Cerebellar cortex (tissue), 1 donor: ENCODE measurements at regions not wholly inside any gene's neighbourhood (a gene's known extent, or its start where the extent isn't known, plus 50 kb on each side); places are given as distances from the start of the nearest gene placed in this dataset.
A peak's percentile ranks its signal among the peaks of the same experiment; 100 is the strongest.
"Not testable (repeated sequence)": the region's sequence is repeated elsewhere in the genome, so short reads cannot be mapped to it uniquely, and the experiment has no call there.

Experiments used
- DNase-seq: peaks from one replicate; pipeline ENCODE4 v3.0.0-alpha.2; 2015; ENCODE audit warnings: low spot score

- not testable (repeated sequence) for DNase-seq
Measured at GRCh38 chr11:71126401-71126800, 126.0 kb downstream of the SHANK2 start.

DNA sequence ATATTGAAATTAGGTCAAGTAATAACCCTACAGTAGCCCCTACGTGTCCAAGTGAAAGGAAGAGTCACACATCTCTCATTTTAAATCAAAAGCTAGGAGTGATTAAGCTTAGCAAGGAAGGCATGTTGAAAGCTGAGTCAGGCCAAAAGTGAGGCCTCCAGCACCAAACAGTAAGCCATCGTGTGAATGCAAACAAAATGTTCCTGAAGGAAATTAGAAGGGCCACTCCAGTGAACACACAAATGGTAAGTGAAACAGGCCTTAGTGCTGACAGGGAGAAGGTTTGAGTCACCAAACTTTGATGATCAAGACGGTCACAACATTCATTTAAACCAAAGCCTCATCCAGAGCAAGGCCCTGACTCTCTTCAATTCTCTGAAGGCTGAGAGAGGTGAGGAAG, 127.2 kb downstream of the SHANK2 start:
- DNase-seq = no peak

- no peak for DNase-seq
Measured at GRCh38 chr11:71124127-71124526, 128.2 kb downstream of the SHANK2 start.

GRCh38 chr11:71120471-71120896, 131.9 kb downstream of the SHANK2 start:
- DNase-seq = peak; percentile 5

- DNase-seq = no peak
Measured at GRCh38 chr11:71119656-71120269, 132.6 kb downstream of the SHANK2 start.

DNA sequence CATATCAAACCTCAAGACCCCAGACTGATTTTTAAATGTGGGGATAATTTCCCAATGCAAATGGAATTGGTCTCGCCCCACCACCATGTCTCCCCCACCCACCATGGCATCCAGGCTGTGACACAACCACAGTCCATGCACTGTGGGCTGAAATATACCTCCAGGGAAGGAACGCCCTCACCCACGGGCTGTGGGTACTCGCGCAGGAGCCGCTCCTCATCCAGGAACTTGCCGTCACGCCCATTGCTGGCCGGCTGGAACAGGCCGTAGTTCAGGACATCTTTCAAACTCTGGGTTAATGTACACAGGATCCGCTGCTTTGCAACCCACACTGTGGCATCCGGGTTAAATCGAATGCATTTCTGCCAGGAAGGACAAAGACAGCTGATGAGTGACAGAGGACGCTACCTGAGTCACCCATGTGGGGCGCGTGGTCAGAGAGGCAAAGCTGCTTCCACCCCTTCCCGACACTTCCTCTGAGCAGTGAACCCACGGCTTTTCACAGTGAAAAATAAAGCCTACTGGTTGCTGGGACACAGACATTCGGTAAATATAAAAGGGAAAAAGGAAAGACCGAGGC, 133.6 kb downstream of the SHANK2 start:
- DNase-seq = no peak

DNA sequence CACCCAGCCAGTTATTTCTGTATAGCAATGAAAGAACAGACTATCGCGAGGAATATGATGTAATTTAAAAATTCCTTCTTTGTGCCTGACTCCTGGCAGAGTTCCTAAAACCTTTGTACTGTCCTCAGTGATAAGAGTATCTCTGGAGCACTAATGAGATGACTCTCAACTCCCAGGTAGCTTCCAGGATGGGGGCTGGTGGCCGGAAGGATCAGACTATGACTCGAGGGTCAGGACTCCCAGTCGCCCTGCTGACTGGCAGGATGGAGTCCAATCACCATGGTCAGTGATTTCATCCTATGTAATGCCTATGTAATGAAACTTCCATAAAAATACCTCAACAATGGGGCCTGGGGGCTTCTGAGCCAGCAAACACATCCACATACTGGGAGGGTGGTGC, 135.1 kb downstream of the SHANK2 start:
- no peak for DNase-seq

DNA sequence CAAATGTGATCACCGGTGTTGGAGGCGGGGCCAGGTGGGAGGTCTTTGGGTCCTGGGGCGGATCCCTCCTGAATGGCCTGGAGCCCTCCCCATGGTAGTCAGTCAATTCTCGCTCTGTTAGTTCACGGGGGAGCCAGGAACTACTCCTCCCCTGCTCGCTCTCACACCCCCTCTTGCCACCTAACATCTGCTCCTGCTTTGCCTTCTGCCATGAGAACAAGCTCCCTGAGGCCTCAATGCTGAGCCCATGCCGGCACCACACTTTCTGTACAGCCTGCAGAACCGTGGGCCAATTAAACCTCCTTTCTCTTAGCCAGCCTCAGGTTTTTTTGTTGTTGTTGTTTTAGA, 135.7 kb downstream of the SHANK2 start:
- no peak for DNase-seq

DNA sequence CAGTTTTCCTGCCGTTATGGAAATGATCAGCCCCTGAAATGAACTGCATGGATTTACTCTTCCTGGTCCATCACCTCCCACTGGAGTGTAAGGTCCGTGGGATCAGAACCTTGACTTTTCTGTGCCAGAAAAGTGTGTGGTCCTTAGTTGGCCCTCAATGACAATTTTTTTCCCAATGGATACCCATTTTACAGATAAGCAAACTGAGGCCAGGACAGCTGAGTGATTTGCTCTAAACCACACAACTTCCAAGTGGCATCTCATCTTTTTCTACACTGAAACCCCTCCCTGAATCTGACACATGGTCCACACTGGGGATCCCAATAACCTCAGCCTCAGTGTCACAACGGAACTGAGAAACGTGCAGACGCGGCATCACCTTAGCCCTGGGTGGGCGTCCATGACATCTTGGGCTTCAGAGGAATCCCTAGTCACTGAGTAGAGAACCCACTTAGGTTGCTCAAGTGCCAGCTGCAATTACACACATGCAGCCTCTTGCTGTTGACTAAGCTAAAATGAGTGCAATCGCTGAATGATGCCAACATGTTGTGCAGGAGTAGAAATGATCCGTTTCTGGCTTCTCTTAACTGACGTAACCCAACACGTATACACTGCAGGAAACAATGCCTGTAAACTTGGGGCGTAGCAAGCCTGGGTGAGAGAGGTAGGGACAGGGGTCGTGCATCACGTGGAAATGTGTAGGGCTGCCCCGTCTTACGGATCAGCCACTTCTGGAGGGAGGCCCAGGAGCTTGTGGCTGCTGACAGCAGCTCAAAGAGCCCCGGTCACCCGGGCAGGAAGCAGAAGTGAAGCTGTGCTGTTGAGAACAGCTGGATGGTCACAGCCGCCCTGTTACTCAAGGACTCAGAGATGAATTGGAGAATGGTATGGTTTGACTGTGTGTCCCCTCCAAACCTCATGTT, 136.3 kb downstream of the SHANK2 start:
- no peak for DNase-seq

DNA sequence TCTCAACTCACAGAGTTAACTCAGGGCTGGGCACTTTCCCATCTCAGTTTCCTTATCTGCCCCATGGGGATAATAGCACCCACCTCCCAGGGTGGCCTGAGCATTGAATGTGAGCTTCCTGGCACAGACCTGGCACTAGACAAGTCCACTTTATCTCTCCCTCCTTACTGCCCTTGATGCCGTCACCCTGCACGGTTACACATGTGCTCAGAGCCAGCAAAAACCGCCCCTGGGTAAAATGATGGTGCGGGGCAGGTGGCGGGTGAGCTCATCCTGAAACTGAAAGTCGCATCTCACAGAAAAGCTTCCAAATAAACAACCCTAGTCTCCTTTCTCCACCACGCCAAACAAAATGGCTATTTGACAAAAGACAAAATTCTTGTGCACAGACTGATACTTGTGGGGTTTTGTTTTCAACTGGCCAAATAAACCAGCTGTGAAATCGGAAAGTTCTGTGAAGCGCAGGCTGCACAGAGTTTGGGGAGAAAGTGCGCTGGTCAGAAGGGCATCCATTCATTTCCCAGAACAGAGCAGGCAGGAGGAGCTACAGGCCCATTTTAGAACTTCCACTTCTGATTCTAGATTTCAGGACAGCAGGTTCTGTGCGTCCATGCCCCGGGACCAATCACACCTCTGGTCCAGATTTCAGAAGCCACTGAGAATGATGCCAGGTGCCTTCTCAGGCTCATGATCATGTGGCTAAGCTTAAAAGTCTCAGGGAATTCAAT, 138.1 kb downstream of the SHANK2 start:
- DNase-seq = no peak

DNA sequence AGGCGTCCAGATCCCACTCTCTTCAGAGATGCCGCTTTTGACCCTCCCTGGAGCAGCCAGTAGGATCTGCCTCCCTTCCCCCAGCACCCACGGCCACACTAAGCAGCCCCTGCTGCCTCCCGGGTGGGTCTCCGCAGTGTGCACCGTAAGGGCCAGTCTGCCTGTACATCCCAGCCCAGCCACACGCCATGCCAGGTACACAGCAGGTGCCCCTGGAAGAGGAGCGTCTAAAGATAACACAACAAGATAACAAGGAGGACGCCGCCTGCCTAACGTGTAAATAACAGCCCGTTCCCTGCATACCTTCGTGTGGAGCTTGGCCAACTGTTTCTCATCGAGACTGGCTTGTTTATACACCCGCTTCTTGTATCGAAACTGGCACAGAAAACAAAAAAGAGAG, 139.4 kb downstream of the SHANK2 start:
- no peak for DNase-seq

DNA sequence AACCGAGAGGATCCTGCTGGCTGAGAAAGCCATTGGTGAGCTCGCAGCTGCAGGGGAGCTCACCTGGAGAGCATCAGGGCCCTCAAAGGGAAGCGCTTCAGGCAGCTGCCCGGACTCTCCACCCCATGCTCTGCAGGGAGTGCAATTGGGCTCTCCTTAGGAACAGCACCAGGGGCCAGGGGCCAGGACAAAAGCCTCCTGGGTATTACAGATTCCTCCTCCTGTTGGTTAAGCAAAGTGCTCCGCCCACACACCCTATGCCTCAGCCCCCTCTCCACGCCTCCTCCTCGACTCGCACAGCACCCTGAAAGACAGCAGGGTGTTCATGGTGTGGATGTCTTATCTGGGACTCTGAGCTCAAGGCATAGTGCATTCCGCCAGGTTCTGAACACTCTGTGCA, 139.9 kb downstream of the SHANK2 start:
- DNase-seq = no peak

GRCh38 chr11:71109586-71109985, 142.8 kb downstream of the SHANK2 start:
- no peak for DNase-seq

- no peak for DNase-seq
Measured at GRCh38 chr11:71109186-71109585, 143.2 kb downstream of the SHANK2 start.

DNA sequence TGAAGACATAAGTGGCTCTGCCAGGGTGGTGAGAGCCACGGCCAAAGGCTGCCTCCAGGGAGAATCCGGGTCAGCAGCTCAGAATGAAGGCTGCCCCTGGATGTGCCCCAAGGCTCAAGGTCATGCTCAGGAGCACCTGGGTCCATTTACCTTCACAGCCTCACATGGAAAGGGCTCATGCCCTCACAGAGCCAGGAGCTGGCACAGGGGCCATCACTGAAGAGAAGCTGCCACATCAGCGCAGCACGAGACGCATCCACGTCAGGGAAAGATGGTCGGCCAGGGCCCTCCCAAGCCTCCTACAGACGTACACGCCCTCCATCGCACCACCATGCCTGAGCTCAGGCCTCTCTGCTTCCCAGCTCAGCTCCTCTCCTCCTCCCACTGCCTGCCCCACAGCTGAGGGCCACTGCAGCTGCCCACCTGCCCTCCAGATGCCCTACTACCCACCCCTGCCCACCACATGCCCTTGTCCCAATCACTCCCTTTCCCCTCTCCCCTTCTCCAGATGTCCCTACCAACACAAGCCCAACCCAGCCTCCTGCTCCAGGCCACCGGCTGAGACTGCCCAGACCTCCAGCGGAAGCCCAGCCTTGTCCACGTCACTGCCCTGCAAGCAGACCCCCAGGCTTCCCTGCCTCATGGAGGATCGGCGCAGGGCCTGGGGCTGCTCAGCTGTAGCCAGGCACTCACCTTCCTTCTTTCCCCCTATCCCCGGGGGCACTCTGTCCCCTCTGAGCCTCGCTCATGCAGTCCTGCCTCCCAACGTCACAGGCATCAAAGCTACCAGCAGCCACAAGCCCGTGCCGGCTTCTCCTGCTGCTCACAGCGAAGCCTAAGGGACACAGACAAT, 144.1 kb downstream of the SHANK2 start:
- no peak for DNase-seq

GRCh38 chr11:71106671-71107070, 145.7 kb downstream of the SHANK2 start:
- DNase-seq = no peak

GRCh38 chr11:71103266-71103665, 149.1 kb downstream of the SHANK2 start:
- no peak for DNase-seq

- DNase-seq = no peak
Measured at GRCh38 chr11:71102251-71102995, 150.0 kb downstream of the SHANK2 start.

DNA sequence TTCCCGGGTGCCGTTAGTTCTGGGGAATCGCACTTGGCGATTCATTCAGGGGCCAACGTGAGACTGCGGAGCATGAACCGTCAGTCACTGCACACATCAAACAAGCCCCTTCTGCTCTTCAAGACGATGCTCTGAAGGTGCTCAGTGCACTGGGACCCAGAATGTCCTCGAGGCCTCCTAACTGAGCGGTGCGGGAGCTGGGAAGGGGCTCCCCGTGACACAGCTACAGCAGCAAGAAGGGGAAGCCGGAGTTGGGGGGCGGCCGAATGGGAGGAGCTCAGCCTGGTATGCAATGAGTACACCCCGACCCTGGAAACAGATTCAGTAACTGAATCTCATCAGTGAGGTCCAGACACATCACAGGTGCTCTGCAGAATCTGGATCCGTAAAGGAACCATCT, 150.8 kb downstream of the SHANK2 start:
- no peak for DNase-seq

GRCh38 chr11:71101046-71101445, 151.3 kb downstream of the SHANK2 start:
- no peak for DNase-seq

GRCh38 chr11:71098776-71099175, 153.6 kb downstream of the SHANK2 start:
- DNase-seq = no peak
